ENCODE measurements at regions not wholly inside any gene's neighbourhood (a gene's known extent, or its start where the extent isn't known, plus 50 kb on each side); places are given as distances from the start of the nearest gene placed in this dataset.

- TF ChIP-seq, protein P1, sequence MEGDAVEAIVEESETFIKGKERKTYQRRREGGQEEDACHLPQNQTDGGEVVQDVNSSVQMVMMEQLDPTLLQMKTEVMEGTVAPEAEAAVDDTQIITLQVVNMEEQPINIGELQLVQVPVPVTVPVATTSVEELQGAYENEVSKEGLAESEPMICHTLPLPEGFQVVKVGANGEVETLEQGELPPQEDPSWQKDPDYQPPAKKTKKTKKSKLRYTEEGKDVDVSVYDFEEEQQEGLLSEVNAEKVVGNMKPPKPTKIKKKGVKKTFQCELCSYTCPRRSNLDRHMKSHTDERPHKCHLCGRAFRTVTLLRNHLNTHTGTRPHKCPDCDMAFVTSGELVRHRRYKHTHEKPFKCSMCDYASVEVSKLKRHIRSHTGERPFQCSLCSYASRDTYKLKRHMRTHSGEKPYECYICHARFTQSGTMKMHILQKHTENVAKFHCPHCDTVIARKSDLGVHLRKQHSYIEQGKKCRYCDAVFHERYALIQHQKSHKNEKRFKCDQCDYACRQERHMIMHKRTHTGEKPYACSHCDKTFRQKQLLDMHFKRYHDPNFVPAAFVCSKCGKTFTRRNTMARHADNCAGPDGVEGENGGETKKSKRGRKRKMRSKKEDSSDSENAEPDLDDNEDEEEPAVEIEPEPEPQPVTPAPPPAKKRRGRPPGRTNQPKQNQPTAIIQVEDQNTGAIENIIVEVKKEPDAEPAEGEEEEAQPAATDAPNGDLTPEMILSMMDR (conservative IDR thresholded peaks at IDR 0.05; ENCODE audit: low read depth in 2 of 2) = no peak
- no peak for TF ChIP-seq POLR2AphosphoS5 (IDR thresholded peaks at IDR 0.05; ENCODE audit: low read depth)
- no peak for TF ChIP-seq CREB1 (CRISPR knock-in tag; IDR thresholded peaks at IDR 0.05; ENCODE audit: low read depth)
- no peak for TF ChIP-seq EZH2 (IDR thresholded peaks at IDR 0.05; ENCODE audit: low read depth, unreplicated experiment)
- no peak for TF ChIP-seq ZNF114 (CRISPR knock-in tag; IDR thresholded peaks at IDR 0.05)
- no peak for TF ChIP-seq EZH2phosphoT487 (IDR thresholded peaks at IDR 0.05; ENCODE audit: unreplicated experiment)
- TF ChIP-seq, protein P2, sequence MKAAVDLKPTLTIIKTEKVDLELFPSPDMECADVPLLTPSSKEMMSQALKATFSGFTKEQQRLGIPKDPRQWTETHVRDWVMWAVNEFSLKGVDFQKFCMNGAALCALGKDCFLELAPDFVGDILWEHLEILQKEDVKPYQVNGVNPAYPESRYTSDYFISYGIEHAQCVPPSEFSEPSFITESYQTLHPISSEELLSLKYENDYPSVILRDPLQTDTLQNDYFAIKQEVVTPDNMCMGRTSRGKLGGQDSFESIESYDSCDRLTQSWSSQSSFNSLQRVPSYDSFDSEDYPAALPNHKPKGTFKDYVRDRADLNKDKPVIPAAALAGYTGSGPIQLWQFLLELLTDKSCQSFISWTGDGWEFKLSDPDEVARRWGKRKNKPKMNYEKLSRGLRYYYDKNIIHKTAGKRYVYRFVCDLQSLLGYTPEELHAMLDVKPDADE (IDR thresholded peaks at IDR 0.05) = no peak
- TF ChIP-seq ZNF331 (CRISPR knock-in tag; IDR thresholded peaks at IDR 0.05; ENCODE audit: low read depth) = no peak
- TF ChIP-seq JUNB (IDR thresholded peaks at IDR 0.05; ENCODE audit: unreplicated experiment) = no peak
- TF ChIP-seq REST (IDR thresholded peaks at IDR 0.05; ENCODE audit: unreplicated experiment) = no peak
- no peak for TF ChIP-seq NANOG (IDR thresholded peaks at IDR 0.05; ENCODE audit: borderline replicate concordance)
- no peak for TF ChIP-seq STAT1 (IDR thresholded peaks at IDR 0.05; ENCODE audit: unreplicated experiment)
Observed at GRCh38 chr2:51953931-51954330, 922.0 kb upstream of the NRXN1 start.

Data from GM23338 (cell line).